HEK293 (cell line): ENCODE measurements at regions not wholly inside any gene's neighbourhood (a gene's known extent, or its start where the extent isn't known, plus 50 kb on each side); places are given as distances from the start of the nearest gene placed in this dataset.

ENCODE experiments used
- CTCF ChIA-PET: fragments of 350-600 bp; formaldehyde crosslinking; extraction: SDS; loops from one replicate; lab custom pipeline; 2021; ENCODE audit warnings: antibody characterized with exemption; lab: Yijun Ruan, JAX
- POLR2A ChIA-PET: fragments of 300-600 bp; formaldehyde crosslinking; extraction: SDS; loops from one replicate; lab custom pipeline; 2020; ENCODE audit warnings: antibody characterized with exemption, inconsistent platforms; lab: Yijun Ruan, JAX
- H3K27ac ChIP-seq: fragments of 200-500 bp; sonication (Bioruptor generic); 2 replicates; pipeline ENCODE4 v1.5.1; 2014; ENCODE audit warnings: low read depth, low read length, control low read depth, inconsistent platforms; ENCODE audit errors: extremely low read depth
- H3K36me3 ChIP-seq, 2 experiments: fragments of 200-500 bp in 1 of 2; sonication (Bioruptor generic) in 1 of 2; 1 replicate in 1 of 2; 2 replicates in 1 of 2; pipeline ENCODE4 v1.5.1; 2014 to 2017; ENCODE audit warnings: inconsistent platforms in 2 of 2, low read length in 2 of 2; ENCODE audit not compliant: control insufficient read depth in 2 of 2, insufficient read depth in 1 of 2
- H3K4me1 ChIP-seq: fragments of 200-500 bp; sonication (Bioruptor generic); 2 replicates; pipeline ENCODE4 v1.5.1; 2014; ENCODE audit warnings: mild to moderate bottlenecking, low read length, inconsistent platforms; ENCODE audit not compliant: control insufficient read depth, insufficient read depth
- H3K4me3 ChIP-seq: 2 replicates; pipeline ENCODE4 v1.5.1; 2011; ENCODE audit warnings: low read depth, mild to moderate bottlenecking, control low read depth, low read length, moderate library complexity
- H3K9me3 ChIP-seq: fragments of 200-500 bp; sonication (Bioruptor generic); 2 replicates; pipeline ENCODE4 v1.5.1; 2014; ENCODE audit warnings: low read depth, low read length, inconsistent platforms; ENCODE audit not compliant: control insufficient read depth, insufficient read depth
- GLI4 ChIP-seq: fragments of 450-650 bp; formaldehyde crosslinking; IDR thresholded peaks from 2 replicates; pipeline ENCODE4 v1.5.1; 2016; ENCODE audit warnings: missing biosample characterization, missing genetic modification characterization
- GLIS2 ChIP-seq: fragments of 450-650 bp; formaldehyde crosslinking; IDR thresholded peaks from 2 replicates; pipeline ENCODE4 v1.5.1; 2016; ENCODE audit warnings: missing biosample characterization, missing genetic modification characterization
- KLF10 ChIP-seq: fragments of 450-650 bp; IDR thresholded peaks from 2 replicates; pipeline ENCODE4 v1.5.1; 2018; ENCODE audit warnings: missing biosample characterization, mild to moderate bottlenecking, missing genetic modification characterization
- SALL2 ChIP-seq: fragments of 450-650 bp; formaldehyde crosslinking; IDR thresholded peaks from 2 replicates; pipeline ENCODE4 v1.5.0; 2017; ENCODE audit warnings: missing biosample characterization, mild to moderate bottlenecking, missing genetic modification characterization, borderline replicate concordance
- ZBTB1 ChIP-seq: fragments of 450-650 bp; formaldehyde crosslinking; IDR thresholded peaks from 2 replicates; pipeline ENCODE4 v1.5.1; 2016; ENCODE audit warnings: missing biosample characterization, missing genetic modification characterization
- ZBTB20 ChIP-seq: fragments of 450-650 bp; formaldehyde crosslinking; IDR thresholded peaks from 2 replicates; pipeline ENCODE4 v1.5.1; 2016; ENCODE audit warnings: missing biosample characterization, missing genetic modification characterization
- ZIC2 ChIP-seq: fragments of 450-650 bp; formaldehyde crosslinking; IDR thresholded peaks from 2 replicates; pipeline ENCODE4 v1.5.1; 2016; ENCODE audit warnings: missing biosample characterization, missing genetic modification characterization
- ZNF10 ChIP-seq: fragments of 450-650 bp; formaldehyde crosslinking; IDR thresholded peaks from 2 replicates; pipeline ENCODE4 v1.5.1; 2017; ENCODE audit warnings: missing biosample characterization, missing genetic modification characterization
- ZNF157 ChIP-seq: fragments of 450-650 bp; formaldehyde crosslinking; IDR thresholded peaks from 2 replicates; pipeline ENCODE4 v1.5.1; 2016; ENCODE audit warnings: missing biosample characterization, missing genetic modification characterization
- ZNF248 ChIP-seq: fragments of 450-650 bp; formaldehyde crosslinking; IDR thresholded peaks from 2 replicates; pipeline ENCODE4 v1.5.1; 2017; ENCODE audit warnings: missing biosample characterization, missing genetic modification characterization
- ZNF302 ChIP-seq: fragments of 450-650 bp; formaldehyde crosslinking; IDR thresholded peaks from 2 replicates; pipeline ENCODE4 v1.5.1; 2016; ENCODE audit warnings: missing biosample characterization, missing genetic modification characterization, low read depth
- ZNF501 ChIP-seq: fragments of 450-650 bp; formaldehyde crosslinking; IDR thresholded peaks from 2 replicates; pipeline ENCODE4 v1.5.1; 2016; ENCODE audit warnings: missing biosample characterization, missing genetic modification characterization
- ZNF529 ChIP-seq: fragments of 450-650 bp; formaldehyde crosslinking; IDR thresholded peaks from 2 replicates; pipeline ENCODE4 v1.5.1; 2017; ENCODE audit warnings: missing genetic modification characterization, missing biosample characterization; ENCODE audit not compliant: insufficient replicate concordance
- ZNF549 ChIP-seq: fragments of 450-650 bp; IDR thresholded peaks from 2 replicates; pipeline ENCODE4 v1.5.1; 2018; ENCODE audit warnings: missing biosample characterization, missing genetic modification characterization, mild to moderate bottlenecking, inconsistent platforms, moderate library complexity
- ZNF558 ChIP-seq: fragments of 450-650 bp; formaldehyde crosslinking; IDR thresholded peaks from 2 replicates; pipeline ENCODE4 v1.5.1; 2016; ENCODE audit warnings: missing biosample characterization, missing genetic modification characterization
- ZNF561 ChIP-seq: fragments of 450-650 bp; IDR thresholded peaks from 2 replicates; pipeline ENCODE4 v1.5.1; 2018; ENCODE audit warnings: missing biosample characterization, missing genetic modification characterization, borderline replicate concordance
- ZNF654 ChIP-seq: fragments of 450-650 bp; formaldehyde crosslinking; IDR thresholded peaks from 2 replicates; pipeline ENCODE4 v1.5.1; 2016; ENCODE audit warnings: low read depth, missing biosample characterization, missing genetic modification characterization
- ZNF76 ChIP-seq: fragments of 450-650 bp; formaldehyde crosslinking; IDR thresholded peaks from 2 replicates; pipeline ENCODE4; 2016; ENCODE audit warnings: low read depth, missing biosample characterization, missing genetic modification characterization, borderline replicate concordance
- ZNF768 ChIP-seq: fragments of 450-650 bp; formaldehyde crosslinking; IDR thresholded peaks from 2 replicates; pipeline ENCODE4 v1.5.1; 2018; ENCODE audit warnings: missing biosample characterization, mild to moderate bottlenecking, missing genetic modification characterization
- ZNF777 ChIP-seq: fragments of 450-650 bp; formaldehyde crosslinking; IDR thresholded peaks from 2 replicates; pipeline ENCODE4 v1.5.1; 2017; ENCODE audit warnings: missing biosample characterization, missing genetic modification characterization, borderline replicate concordance
- ZNF792 ChIP-seq: fragments of 450-650 bp; formaldehyde crosslinking; IDR thresholded peaks from 2 replicates; pipeline ENCODE4 v1.5.1; 2016; ENCODE audit warnings: missing biosample characterization, missing genetic modification characterization
- ZXDB ChIP-seq: fragments of 450-650 bp; formaldehyde crosslinking; IDR thresholded peaks from 2 replicates; pipeline ENCODE4 v1.5.1; 2016; ENCODE audit warnings: missing biosample characterization, missing genetic modification characterization
- TF ChIP-seq, protein P1 (sequence below): fragments of 450-650 bp; formaldehyde crosslinking; IDR thresholded peaks from 2 replicates; pipeline ENCODE4 v1.5.1; 2016; ENCODE audit warnings: missing biosample characterization, missing genetic modification characterization
- TF ChIP-seq, protein P2 (sequence below): fragments of 450-650 bp; formaldehyde crosslinking; IDR thresholded peaks from 2 replicates; pipeline ENCODE4 v1.5.1; 2017; ENCODE audit warnings: missing biosample characterization, missing genetic modification characterization

DNA sequence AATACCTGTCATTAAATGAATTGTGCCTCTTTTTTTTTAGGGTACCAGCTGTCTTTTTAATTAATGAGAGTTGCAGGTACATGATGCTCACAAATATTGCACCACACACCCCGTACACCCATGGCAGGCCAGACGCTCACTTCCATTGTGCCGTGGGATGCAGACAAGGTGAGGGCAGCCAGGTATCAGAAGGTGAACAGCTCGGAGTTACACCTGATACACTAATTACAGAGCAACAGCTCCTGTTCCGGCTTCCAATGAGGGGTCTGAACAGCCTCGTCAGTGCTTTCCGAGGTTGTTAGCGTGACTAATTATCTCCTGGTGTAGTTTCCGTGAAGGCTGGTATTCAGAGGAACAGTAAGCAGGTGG is 442.8 kb downstream of the ZNF516 start:
- POLR2A ChIA-PET = no interaction called here
- TF ChIP-seq KLF10 (tag by site-specific recombination) = no peak
- no peak for TF ChIP-seq ZNF654 (tag by site-specific recombination)
- no peak for TF ChIP-seq ZXDB (tag by site-specific recombination)
- TF ChIP-seq ZNF529 = no peak
- no peak for TF ChIP-seq GLI4
- TF ChIP-seq ZNF10 (tag by site-specific recombination) = no peak
- TF ChIP-seq ZNF561 = no peak
- TF ChIP-seq ZNF302 (tag by site-specific recombination) = no peak
- TF ChIP-seq ZNF549 (tag by site-specific recombination) = no peak
- TF ChIP-seq SALL2 = no peak
- TF ChIP-seq ZBTB1 (tag by site-specific recombination) = no peak
- TF ChIP-seq, all 188 proteins: peak for 0
- no peaks in the 10 kb centered on the region for H3K9me3 ChIP-seq
- H3K36me3 ChIP-seq = no peaks in the 10 kb centered on the region
- H3K4me3 ChIP-seq = no peak overlapping the region
- CTCF ChIA-PET = interaction anchor here (1.1 kb wide), 1 partner anchor 13 kb away, joined by 3 read pairs; no protein-coding TSS in a partner anchor
- no peaks in the 10 kb centered on the region for H3K4me1 ChIP-seq
- no peak overlapping the region for H3K27ac ChIP-seq

DNA sequence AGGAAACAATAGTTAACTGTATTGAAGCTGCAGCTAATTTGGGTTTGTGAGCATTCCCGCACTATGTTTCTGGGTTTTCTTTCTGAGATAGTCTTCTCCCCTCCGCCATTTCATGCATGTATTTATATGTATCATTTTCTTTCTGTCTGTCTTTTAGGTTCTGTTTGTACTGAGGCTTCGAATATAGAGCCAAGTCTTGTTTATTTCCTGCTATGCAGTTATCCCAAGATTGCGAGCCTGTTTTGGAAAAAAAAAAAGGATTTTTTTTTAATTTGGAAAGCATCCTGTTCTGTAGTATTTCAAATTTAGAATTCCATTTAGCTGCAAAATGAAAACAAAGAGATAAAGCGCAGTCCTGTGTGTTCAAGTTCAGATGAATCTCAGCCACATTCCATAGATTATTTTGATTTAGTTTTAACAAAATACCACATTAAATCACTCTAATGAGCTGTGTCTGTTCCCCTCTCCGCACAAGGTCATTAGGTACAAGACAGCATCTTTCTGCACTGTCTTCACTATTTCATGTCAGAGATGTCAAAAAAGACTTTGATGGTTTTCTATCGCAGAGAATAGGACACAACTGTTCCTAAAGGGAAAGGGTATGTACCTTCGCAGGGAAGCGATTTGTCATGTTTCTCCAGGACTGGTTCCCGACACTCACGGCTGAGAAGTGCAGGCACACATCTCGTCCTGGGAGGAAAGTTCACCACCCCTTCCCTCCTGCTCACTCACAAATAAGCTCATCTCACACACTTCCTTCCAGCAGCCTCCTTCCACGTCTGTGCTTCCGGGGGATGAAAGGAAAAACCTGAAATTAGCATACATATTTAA is 443.4 kb downstream of the ZNF516 start:
- Histone ChIP-seq H3K9me3 (no peaks in the 10 kb centered on the region), H3K36me3 (no peaks in the 10 kb centered on the region), H3K27ac (no peak overlapping the region), H3K4me1 (no peaks in the 10 kb centered on the region), H3K4me3 (no peak overlapping the region)
- POLR2A ChIA-PET = no interaction called here
- CTCF ChIA-PET = interaction anchor here (0.5 to 1.1 kb wide), 2 partner anchors 13 to 55 kb away, joined by 3 read pairs; no protein-coding TSS in a partner anchor
- no peak for TF ChIP-seq ZNF248
- no peak for TF ChIP-seq ZNF501 (tag by site-specific recombination)
- no peak for TF ChIP-seq ZBTB20 (tag by site-specific recombination)
- no peak for TF ChIP-seq ZNF157 (tag by site-specific recombination)
- TF ChIP-seq, protein P1, sequence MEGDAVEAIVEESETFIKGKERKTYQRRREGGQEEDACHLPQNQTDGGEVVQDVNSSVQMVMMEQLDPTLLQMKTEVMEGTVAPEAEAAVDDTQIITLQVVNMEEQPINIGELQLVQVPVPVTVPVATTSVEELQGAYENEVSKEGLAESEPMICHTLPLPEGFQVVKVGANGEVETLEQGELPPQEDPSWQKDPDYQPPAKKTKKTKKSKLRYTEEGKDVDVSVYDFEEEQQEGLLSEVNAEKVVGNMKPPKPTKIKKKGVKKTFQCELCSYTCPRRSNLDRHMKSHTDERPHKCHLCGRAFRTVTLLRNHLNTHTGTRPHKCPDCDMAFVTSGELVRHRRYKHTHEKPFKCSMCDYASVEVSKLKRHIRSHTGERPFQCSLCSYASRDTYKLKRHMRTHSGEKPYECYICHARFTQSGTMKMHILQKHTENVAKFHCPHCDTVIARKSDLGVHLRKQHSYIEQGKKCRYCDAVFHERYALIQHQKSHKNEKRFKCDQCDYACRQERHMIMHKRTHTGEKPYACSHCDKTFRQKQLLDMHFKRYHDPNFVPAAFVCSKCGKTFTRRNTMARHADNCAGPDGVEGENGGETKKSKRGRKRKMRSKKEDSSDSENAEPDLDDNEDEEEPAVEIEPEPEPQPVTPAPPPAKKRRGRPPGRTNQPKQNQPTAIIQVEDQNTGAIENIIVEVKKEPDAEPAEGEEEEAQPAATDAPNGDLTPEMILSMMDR (tag by site-specific recombination) = no peak
- TF ChIP-seq GLIS2 (tag by site-specific recombination) = no peak
- TF ChIP-seq ZNF558 (tag by site-specific recombination) = no peak
- no peak for TF ChIP-seq ZNF654 (tag by site-specific recombination)
- no peak for TF ChIP-seq ZNF768 (tag by site-specific recombination)
- TF ChIP-seq ZNF76 (tag by site-specific recombination) = no peak
- TF ChIP-seq ZIC2 = no peak
- TF ChIP-seq ZNF777 = no peak
- TF ChIP-seq, protein P2, sequence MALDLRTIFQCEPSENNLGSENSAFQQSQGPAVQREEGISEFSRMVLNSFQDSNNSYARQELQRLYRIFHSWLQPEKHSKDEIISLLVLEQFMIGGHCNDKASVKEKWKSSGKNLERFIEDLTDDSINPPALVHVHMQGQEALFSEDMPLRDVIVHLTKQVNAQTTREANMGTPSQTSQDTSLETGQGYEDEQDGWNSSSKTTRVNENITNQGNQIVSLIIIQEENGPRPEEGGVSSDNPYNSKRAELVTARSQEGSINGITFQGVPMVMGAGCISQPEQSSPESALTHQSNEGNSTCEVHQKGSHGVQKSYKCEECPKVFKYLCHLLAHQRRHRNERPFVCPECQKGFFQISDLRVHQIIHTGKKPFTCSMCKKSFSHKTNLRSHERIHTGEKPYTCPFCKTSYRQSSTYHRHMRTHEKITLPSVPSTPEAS (tag by site-specific recombination) = no peak
- no peak for TF ChIP-seq ZNF792 (tag by site-specific recombination)
